Mesendoderm (in vitro differentiated cells): ENCODE measurements at regions not wholly inside any gene's neighbourhood (a gene's known extent, or its start where the extent isn't known, plus 50 kb on each side); places are given as distances from the start of the nearest gene placed in this dataset.

Experiments
- DNase-seq: peaks from one replicate; pipeline ENCODE4 v3.0.0; 2013
- H2AK5ac ChIP-seq: 2 replicates; pipeline ENCODE4 v1.6.1; 2013; ENCODE audit warnings: low read length, inconsistent platforms
- H2BK120ac ChIP-seq: 2 replicates; pipeline ENCODE4 v1.6.1; 2013; ENCODE audit warnings: low read depth, mild to moderate bottlenecking, low read length, moderate library complexity, mixed read lengths
- H2BK15ac ChIP-seq: replicated peaks from 2 replicates; pipeline ENCODE4 v1.6.1; 2013; ENCODE audit warnings: low read depth, mild to moderate bottlenecking, moderate library complexity
- H2BK5ac ChIP-seq: 2 replicates; pipeline ENCODE4 v1.6.1; 2013; ENCODE audit warnings: low read length, inconsistent platforms
- H3K18ac ChIP-seq: 2 replicates; pipeline ENCODE4 v1.6.1; 2013; ENCODE audit warnings: mild to moderate bottlenecking, low read length, mixed read lengths
- H3K23ac ChIP-seq: one replicate; pipeline ENCODE4 v1.6.1; 2013; ENCODE audit warnings: low read length
- H3K27ac ChIP-seq: 2 replicates; pipeline ENCODE4 v1.5.1; 2013; ENCODE audit warnings: low read depth, mild to moderate bottlenecking, inconsistent platforms, low read length, moderate library complexity
- H3K27me3 ChIP-seq: 2 replicates; pipeline ENCODE4 v1.6.1; 2013; ENCODE audit warnings: low read length, control low read depth, mild to moderate bottlenecking, inconsistent platforms; ENCODE audit not compliant: insufficient read depth, poor library complexity
- H3K36me3 ChIP-seq: 2 replicates; pipeline ENCODE4 v1.6.1; 2013; ENCODE audit warnings: low read length, inconsistent platforms; ENCODE audit not compliant: control insufficient read depth, insufficient read depth
- H3K4ac ChIP-seq: one replicate; pipeline ENCODE4 v1.6.1; 2013; ENCODE audit warnings: low read depth, mild to moderate bottlenecking, low read length, moderate library complexity
- H3K4me1 ChIP-seq: 2 replicates; pipeline ENCODE4 v1.6.1; 2013; ENCODE audit warnings: low read depth, low read length, inconsistent platforms; ENCODE audit not compliant: control insufficient read depth
- H3K4me2 ChIP-seq: 2 replicates; pipeline ENCODE4 v1.6.1; 2013; ENCODE audit warnings: low read length
- H3K4me3 ChIP-seq: 2 replicates; pipeline ENCODE4 v1.5.1; 2013; ENCODE audit warnings: mild to moderate bottlenecking, low read length
- H3K56ac ChIP-seq: one replicate; pipeline ENCODE4 v1.6.1; 2013; ENCODE audit warnings: low read length
- H3K79me1 ChIP-seq: 2 replicates; pipeline ENCODE4 v1.6.1; 2013; ENCODE audit warnings: low read length, inconsistent platforms
- H3K79me2 ChIP-seq: 2 replicates; pipeline ENCODE4 v1.6.1; 2013; ENCODE audit warnings: mild to moderate bottlenecking, low read length; ENCODE audit not compliant: control insufficient read depth, insufficient read depth
- H3K9ac ChIP-seq: 2 replicates; pipeline ENCODE4 v1.6.1; 2013; ENCODE audit warnings: low read length, inconsistent platforms
- H4K5ac ChIP-seq: one replicate; pipeline ENCODE4 v1.6.1; 2013; ENCODE audit warnings: low read length
- H4K8ac ChIP-seq: one replicate; pipeline ENCODE4 v1.6.1; 2013; ENCODE audit warnings: low read depth, mild to moderate bottlenecking, control low read depth, low read length, moderate library complexity
- WGBS: extraction: QIAGEN DNeasy Blood & Tissue Kit; methylation state at CpG from one replicate; pipeline ENCODE4 v1.1.7; 2013; ENCODE audit warnings: low lambda C conversion rate, missing lambda C conversion rate; ENCODE audit not compliant: insufficient coverage; ENCODE audit errors: extremely low coverage; 5-methylcytosine and 5-hydroxymethylcytosine counted together

DNA sequence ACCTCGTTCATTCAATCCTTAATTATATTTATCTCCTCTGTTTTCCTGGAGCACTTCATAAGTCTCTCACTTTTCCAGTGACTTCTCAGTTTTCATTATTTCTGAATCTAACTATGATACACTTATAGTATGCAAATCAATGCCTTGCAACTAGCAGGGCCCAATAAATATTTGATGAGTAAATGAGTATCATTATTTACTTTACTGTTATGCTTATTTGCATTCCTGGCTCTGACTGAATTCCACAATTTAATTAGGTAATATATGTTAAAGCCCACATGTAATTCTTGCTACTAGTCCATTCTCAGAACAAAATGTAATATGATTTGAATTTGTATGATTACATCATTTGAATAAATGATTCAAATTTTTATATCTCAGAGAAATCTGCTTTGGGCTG, 1595.1 kb upstream of the MIR17HG start:
- Histone ChIP-seq H3K79me2 (no peaks in the 10 kb centered on the region), H4K8ac (no peak overlapping the region), H3K9ac (no peak overlapping the region), H3K36me3 (no peaks in the 10 kb centered on the region), H2AK5ac (no peak overlapping the region), H4K5ac (no peak overlapping the region), H2BK120ac (no peak overlapping the region), H3K56ac (no peak overlapping the region), H3K4me2 (no peak overlapping the region), H3K4me1 (no peaks in the 10 kb centered on the region), H3K79me1 (no peaks in the 10 kb centered on the region), H3K23ac (no peak overlapping the region), H3K4me3 (no peak overlapping the region), H3K18ac (no peak overlapping the region), H3K4ac (no peak overlapping the region), H2BK15ac (no peak overlapping the region), H2BK5ac (no peak overlapping the region), H3K27me3 (no peaks in the 10 kb centered on the region), H3K27ac (no peak overlapping the region)
- DNase-seq = no peak
- WGBS = no CpG with 5 or more reads among the region's 1 CpG

DNA sequence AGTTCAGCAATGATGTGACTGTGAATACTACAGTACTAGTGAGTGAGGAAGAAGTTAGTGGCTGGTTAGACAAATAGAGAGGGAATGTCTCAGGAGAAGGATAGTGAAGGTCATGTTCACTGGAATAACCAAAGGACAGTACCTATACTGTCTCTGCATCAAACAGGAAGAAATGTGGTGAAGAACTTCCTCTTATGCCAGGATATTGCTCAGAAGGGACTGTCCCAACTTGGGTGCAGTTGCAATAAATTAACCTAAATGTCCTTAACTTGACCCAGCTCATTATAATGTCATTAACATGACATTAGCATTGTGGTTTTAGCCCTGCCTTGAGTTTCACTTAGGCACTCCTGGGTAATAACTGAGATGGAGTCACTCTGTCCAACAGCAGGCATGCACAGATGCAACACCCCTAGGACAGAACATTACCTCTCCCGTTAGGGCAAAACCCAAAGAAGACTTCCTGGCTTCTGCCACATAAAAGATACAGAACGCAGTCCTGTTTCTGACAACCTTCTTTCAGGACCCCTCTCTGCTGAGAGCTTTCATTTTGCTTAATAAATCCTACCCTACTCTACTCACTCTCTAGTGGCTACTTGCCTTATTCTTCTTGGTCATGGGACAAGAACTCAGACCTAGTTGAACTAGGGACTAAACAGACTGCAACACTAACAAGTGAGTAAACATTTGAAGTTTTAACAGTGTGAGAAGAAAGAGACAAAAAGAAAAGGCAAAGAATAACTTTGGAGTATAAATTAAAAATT, 1591.6 kb upstream of the MIR17HG start:
- no peak overlapping the region for H2AK5ac ChIP-seq
- DNase-seq = peak; percentile 11
- H3K56ac ChIP-seq = no peak overlapping the region
- H2BK15ac ChIP-seq = no peak overlapping the region
- H2BK120ac ChIP-seq = no peak overlapping the region
- no peak overlapping the region for H3K27ac ChIP-seq
- H4K5ac ChIP-seq = no peak overlapping the region
- no peak overlapping the region for H3K4me2 ChIP-seq
- no peak overlapping the region for H3K4me3 ChIP-seq
- H3K36me3 ChIP-seq = no peaks in the 10 kb centered on the region
- H3K18ac ChIP-seq = no peak overlapping the region
- no peak overlapping the region for H3K23ac ChIP-seq
- H3K9ac ChIP-seq = no peak overlapping the region
- H3K79me2 ChIP-seq = no peaks in the 10 kb centered on the region
- H3K4me1 ChIP-seq = no peaks in the 10 kb centered on the region
- no peaks in the 10 kb centered on the region for H3K27me3 ChIP-seq
- no peak overlapping the region for H2BK5ac ChIP-seq
- no peaks in the 10 kb centered on the region for H3K79me1 ChIP-seq
- no peak overlapping the region for H4K8ac ChIP-seq
- no peak overlapping the region for H3K4ac ChIP-seq
- WGBS = no CpG with 5 or more reads among the region's 2 CpGs

DNA sequence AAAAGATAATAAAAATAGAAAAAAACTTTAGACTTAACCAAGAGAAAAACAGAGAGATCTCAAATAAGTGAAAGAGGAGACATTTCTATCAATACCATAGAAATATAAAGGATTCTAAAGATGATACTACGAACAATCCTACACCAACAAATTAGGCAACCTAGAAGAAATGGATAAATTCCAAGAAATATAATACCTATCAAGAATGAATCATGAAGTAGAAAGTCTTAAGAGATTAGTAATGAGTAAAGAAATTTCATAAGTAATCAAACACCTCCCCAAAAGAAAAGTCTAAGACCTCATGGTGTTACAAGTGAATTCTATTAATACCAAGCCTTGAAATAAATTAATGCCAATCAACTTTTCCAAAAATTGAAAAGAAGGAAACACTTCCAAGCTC, 1584.5 kb upstream of the MIR17HG start:
- Histone ChIP-seq H3K4me1 (no peaks in the 10 kb centered on the region), H3K23ac (no peak overlapping the region), H2BK15ac (no peak overlapping the region), H3K36me3 (no peaks in the 10 kb centered on the region), H3K9ac (no peak overlapping the region), H3K56ac (no peak overlapping the region), H4K5ac (no peak overlapping the region), H3K27ac (no peak overlapping the region), H4K8ac (no peak overlapping the region), H3K18ac (no peak overlapping the region), H3K79me2 (no peaks in the 10 kb centered on the region), H2BK5ac (no peak overlapping the region), H3K27me3 (no peaks in the 10 kb centered on the region), H3K4me2 (no peak overlapping the region), H3K79me1 (no peaks in the 10 kb centered on the region), H2AK5ac (no peak overlapping the region), H2BK120ac (no peak overlapping the region), H3K4me3 (no peak overlapping the region), H3K4ac (no peak overlapping the region)
- DNase-seq = no peak
- WGBS = no CpG with 5 or more reads among the region's 1 CpG

DNA sequence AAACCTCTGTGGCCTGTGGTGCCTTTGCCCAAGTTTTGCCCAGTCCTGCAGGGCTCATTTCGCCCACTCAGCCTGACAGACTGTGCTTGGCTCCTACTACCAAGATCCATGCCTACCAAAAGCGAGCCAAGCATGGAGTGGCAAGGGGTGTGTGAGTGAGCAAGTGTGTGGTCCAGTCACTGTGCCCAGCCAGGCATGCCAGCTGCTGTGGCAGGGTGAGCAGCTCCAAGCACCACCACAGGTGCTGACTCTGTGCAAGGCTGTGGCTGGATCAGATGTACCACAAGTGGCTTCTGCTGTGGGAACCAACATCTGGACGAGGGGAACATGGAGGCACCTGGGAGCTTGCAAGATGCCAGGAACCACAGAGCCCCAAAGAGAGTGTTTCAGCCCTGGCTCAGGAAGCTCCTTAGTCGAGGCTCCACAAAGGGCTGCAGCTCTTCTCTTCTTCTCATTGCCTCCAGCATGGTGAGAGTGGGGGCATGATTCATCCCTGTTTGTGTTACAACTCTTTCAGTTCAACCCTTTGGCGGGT, 1564.2 kb upstream of the MIR17HG start:
- Histone ChIP-seq H2BK120ac (no peak overlapping the region), H3K4me1 (no peaks in the 10 kb centered on the region), H4K8ac (no peak overlapping the region), H3K4me2 (no peak overlapping the region), H3K27me3 (no peaks in the 10 kb centered on the region), H3K36me3 (no peaks in the 10 kb centered on the region), H2BK5ac (no peak overlapping the region), H3K56ac (no peak overlapping the region), H3K18ac (no peak overlapping the region), H3K79me1 (no peaks in the 10 kb centered on the region), H3K9ac (no peak overlapping the region), H3K27ac (no peak overlapping the region), H3K4ac (no peak overlapping the region), H3K79me2 (no peaks in the 10 kb centered on the region), H3K4me3 (no peak overlapping the region), H2BK15ac (no peak overlapping the region), H4K5ac (no peak overlapping the region), H2AK5ac (no peak overlapping the region), H3K23ac (no peak overlapping the region)
- no CpG with 5 or more reads among the region's 5 CpGs for WGBS
- no peak for DNase-seq

DNA sequence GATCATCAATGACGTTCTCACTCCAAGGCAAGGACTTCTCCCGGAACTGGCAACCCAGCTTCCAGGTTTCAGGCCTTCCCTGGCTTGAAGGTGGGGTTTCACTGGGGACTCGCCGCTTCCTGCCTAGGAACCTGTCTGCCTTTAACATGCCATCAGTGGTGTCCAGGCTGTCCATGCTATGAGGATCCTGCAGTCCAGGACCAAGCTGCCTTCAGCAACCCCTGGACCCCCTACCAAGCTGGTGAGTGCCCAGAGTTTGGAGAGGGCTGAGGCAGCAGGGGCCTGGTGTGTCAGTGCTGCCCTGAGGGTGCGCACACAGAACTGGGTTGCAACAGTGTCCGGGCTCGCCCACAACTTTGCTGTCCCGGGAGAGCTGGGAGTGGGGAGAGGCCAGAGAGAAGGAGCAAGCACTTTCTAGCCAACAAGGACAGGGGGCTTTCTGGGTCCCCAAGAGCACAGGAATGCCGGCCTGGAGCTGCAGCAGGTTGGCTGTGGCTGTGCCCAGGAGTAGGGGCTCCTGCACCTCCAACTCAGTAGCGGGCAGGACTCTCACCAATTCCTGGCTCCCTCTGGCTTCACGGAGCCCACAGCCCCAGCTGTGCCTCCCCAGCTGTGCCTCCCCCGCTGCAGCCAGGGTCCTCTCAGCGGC, 1563.2 kb upstream of the MIR17HG start:
- no peaks in the 10 kb centered on the region for H3K27me3 ChIP-seq
- no peaks in the 10 kb centered on the region for H3K79me2 ChIP-seq
- no peak overlapping the region for H2AK5ac ChIP-seq
- no peak overlapping the region for H3K4me3 ChIP-seq
- H3K79me1 ChIP-seq = no peaks in the 10 kb centered on the region
- H4K8ac ChIP-seq = no peak overlapping the region
- H3K18ac ChIP-seq = no peak overlapping the region
- H4K5ac ChIP-seq = no peak overlapping the region
- H3K23ac ChIP-seq = no peak overlapping the region
- H3K4me1 ChIP-seq = no peaks in the 10 kb centered on the region
- no peak for DNase-seq
- no peak overlapping the region for H3K4me2 ChIP-seq
- no peak overlapping the region for H2BK15ac ChIP-seq
- no peak overlapping the region for H2BK120ac ChIP-seq
- H3K36me3 ChIP-seq = no peaks in the 10 kb centered on the region
- no peak overlapping the region for H3K9ac ChIP-seq
- H3K4ac ChIP-seq = no peak overlapping the region
- no peak overlapping the region for H3K56ac ChIP-seq
- no peak overlapping the region for H2BK5ac ChIP-seq
- no CpG with 5 or more reads among the region's 13 CpGs for WGBS
- no peak overlapping the region for H3K27ac ChIP-seq
